CD14-positive monocyte (primary cell): ENCODE measurements at regions not wholly inside any gene's neighbourhood (a gene's known extent, or its start where the extent isn't known, plus 50 kb on each side); places are given as distances from the start of the nearest gene placed in this dataset.

ENCODE experiments used
- DNase-seq, 3 donors: peaks; one replicate each; pipeline ENCODE4 v3.0.0-alpha.2; 2011 to 2022
- H2AFZ ChIP-seq: 2 replicates; pipeline ENCODE4 v1.6.0; 2012; ENCODE audit warnings: mild to moderate bottlenecking, low read depth, low read length, inconsistent platforms; ENCODE audit not compliant: insufficient read depth, poor library complexity, severe bottlenecking
- H3K27ac ChIP-seq, 2 donors: 1 replicate in 1 of 2; 2 replicates in 1 of 2; pipeline ENCODE4 v1.5.1; 2012 to 2013; ENCODE audit warnings: low read length in 2 of 2, control low read depth in 1 of 2, inconsistent platforms in 1 of 2, low read depth in 1 of 2, mild to moderate bottlenecking in 1 of 2
- H3K27me3 ChIP-seq, 2 donors: one replicate each; pipeline versions ENCODE4 v1.6.0 to v1.6.1; 2011 to 2013; ENCODE audit warnings: low read length in 2 of 2; ENCODE audit not compliant: control insufficient read depth in 2 of 2, insufficient read depth in 2 of 2
- H3K36me3 ChIP-seq, 2 donors: replicated peaks in 1 of 2; 1 replicate in 1 of 2; 2 replicates in 1 of 2; pipeline versions ENCODE4 v1.5.1 to v1.6.1; 2012 to 2013; ENCODE audit warnings: low read length in 2 of 2, control low read depth in 1 of 2, inconsistent platforms in 1 of 2, mild to moderate bottlenecking in 1 of 2; ENCODE audit not compliant: insufficient read depth in 2 of 2, control insufficient read depth in 1 of 2
- H3K4me1 ChIP-seq, 2 donors: 1 replicate in 1 of 2; 2 replicates in 1 of 2; pipeline versions ENCODE4 v1.5.1 to v1.6.1; 2012 to 2013; ENCODE audit warnings: low read length in 2 of 2, control low read depth in 1 of 2, inconsistent platforms in 1 of 2, mild to moderate bottlenecking in 1 of 2, moderate library complexity in 1 of 2; ENCODE audit not compliant: insufficient read depth in 2 of 2, control insufficient read depth in 1 of 2
- H3K4me2 ChIP-seq: replicated peaks from 2 replicates; pipeline ENCODE3; 2012; ENCODE audit warnings: low read length, moderate library complexity, mild to moderate bottlenecking; ENCODE audit not compliant: poor library complexity, severe bottlenecking; ENCODE audit errors: extremely low read depth
- H3K4me3 ChIP-seq, 3 experiments: fragments of 200-600 bp in 1 of 3; sonication (generic) in 1 of 3; replicated peaks in 1 of 3; 1 replicate in 2 of 3; 2 replicates in 1 of 3; pipeline ENCODE4 v1.5.1; 2011 to 2013; ENCODE audit warnings: low read length in 3 of 3, mild to moderate bottlenecking in 3 of 3, control low read depth in 2 of 3, low read depth in 2 of 3, inconsistent platforms in 1 of 3, moderate library complexity in 1 of 3
- H3K79me2 ChIP-seq: 2 replicates; pipeline ENCODE4 v1.6.0; 2012; ENCODE audit warnings: mild to moderate bottlenecking, control low read depth, inconsistent platforms, low read length, moderate library complexity; ENCODE audit not compliant: insufficient read depth
- H3K9ac ChIP-seq: 2 replicates; pipeline ENCODE4 v1.6.0; 2017; ENCODE audit warnings: low read length, mild to moderate bottlenecking; ENCODE audit not compliant: insufficient read depth, poor library complexity, severe bottlenecking
- H3K9me3 ChIP-seq, 2 donors: replicated peaks in 1 of 2; 1 replicate in 1 of 2; 2 replicates in 1 of 2; pipeline versions ENCODE4 v1.5.1 to v1.6.1; 2012 to 2013; ENCODE audit warnings: low read length in 2 of 2, control low read depth in 1 of 2; ENCODE audit not compliant: control insufficient read depth in 1 of 2, insufficient read depth in 1 of 2
- H4K20me1 ChIP-seq: 2 replicates; pipeline ENCODE4 v1.6.0; 2012; ENCODE audit warnings: mild to moderate bottlenecking, low read length, control low read depth, moderate library complexity; ENCODE audit not compliant: insufficient read depth
- H3K27ac Mint-ChIP-seq, 7 donors: one replicate each; pipeline ENCODE4 v1.8.0; 2020; ENCODE audit warnings: mild to moderate bottlenecking in 7 of 7, mixed read lengths in 7 of 7, moderate library complexity in 6 of 7, inconsistent platforms in 2 of 7
- H3K27me3 Mint-ChIP-seq, 3 donors: one replicate each; pipeline ENCODE4 v1.8.0; 2021 to 2022; ENCODE audit warnings: low read depth in 3 of 3, mild to moderate bottlenecking in 3 of 3, mixed read lengths in 3 of 3, moderate library complexity in 3 of 3, inconsistent platforms in 1 of 3
- H3K36me3 Mint-ChIP-seq, 2 donors: one replicate each; pipeline ENCODE4 v1.8.0; 2020; ENCODE audit warnings: mixed read lengths in 2 of 2, inconsistent platforms in 1 of 2, mild to moderate bottlenecking in 1 of 2
- H3K4me1 Mint-ChIP-seq: one replicate; pipeline ENCODE4 v1.8.0; 2020; ENCODE audit warnings: mild to moderate bottlenecking, mixed read lengths
- H3K4me3 Mint-ChIP-seq, 2 donors: one replicate each; pipeline ENCODE4 v1.8.0; 2020; ENCODE audit warnings: mild to moderate bottlenecking in 2 of 2, mixed read lengths in 2 of 2, moderate library complexity in 1 of 2
- H3K9me3 Mint-ChIP-seq, 7 donors: one replicate each; pipeline ENCODE4 v1.8.0; 2020 to 2022; ENCODE audit warnings: mixed read lengths in 7 of 7, mild to moderate bottlenecking in 6 of 7, moderate library complexity in 6 of 7, inconsistent platforms in 2 of 7
- WGBS: methylation state at CpG from one replicate; pipeline ENCODE4 v1.1.5; 2013; ENCODE audit warnings: missing lambda C conversion rate; ENCODE audit not compliant: insufficient coverage; 5-methylcytosine and 5-hydroxymethylcytosine counted together
- intact Hi-C, 2 donors: fragments of 100-400 bp; cut with micrococcal nuclease; formaldehyde crosslinking; loops; one replicate each; pipeline versions ENCODE4 v1.15.0 to v1.15.1; 2023
- TF ChIP-seq, protein P1 (sequence below): fragments of 200-600 bp; IDR thresholded peaks from one replicate; pipeline ENCODE4 v1.8.0; 2022; ENCODE audit warnings: antibody characterized with exemption, mild to moderate bottlenecking

- H4K20me1 ChIP-seq = no peaks in the 10 kb centered on the region
- no peak overlapping the region for H3K4me3 Mint-ChIP-seq
- no peaks in the 10 kb centered on the region for H3K4me1 Mint-ChIP-seq
- H3K9ac ChIP-seq = no peak overlapping the region
- no peak overlapping the region for H3K27ac Mint-ChIP-seq
- H3K4me2 ChIP-seq = no peak overlapping the region
- no peaks in the 10 kb centered on the region for H3K36me3 Mint-ChIP-seq
- no peak for DNase-seq
- no peaks in the 10 kb centered on the region for H3K27me3 ChIP-seq
- WGBS = 100% methylated on average over 1 of the region's 5 CpGs
- peaks cover 0 to 9% (median 3%) of the 10 kb centered on the region in 3 donors for H3K27me3 Mint-ChIP-seq
- H3K79me2 ChIP-seq = no peaks in the 10 kb centered on the region
- no peaks in the 10 kb centered on the region for H3K4me1 ChIP-seq
- H3K36me3 ChIP-seq = no peaks in the 10 kb centered on the region
- H3K27ac ChIP-seq = no peak overlapping the region
- no peak overlapping the region for H2AFZ ChIP-seq
- H3K9me3 Mint-ChIP-seq = peaks cover 0 to 9% (median 2%) of the 10 kb centered on the region in 7 donors
- intact Hi-C loops = no loop called here
- TF ChIP-seq, protein P1, sequence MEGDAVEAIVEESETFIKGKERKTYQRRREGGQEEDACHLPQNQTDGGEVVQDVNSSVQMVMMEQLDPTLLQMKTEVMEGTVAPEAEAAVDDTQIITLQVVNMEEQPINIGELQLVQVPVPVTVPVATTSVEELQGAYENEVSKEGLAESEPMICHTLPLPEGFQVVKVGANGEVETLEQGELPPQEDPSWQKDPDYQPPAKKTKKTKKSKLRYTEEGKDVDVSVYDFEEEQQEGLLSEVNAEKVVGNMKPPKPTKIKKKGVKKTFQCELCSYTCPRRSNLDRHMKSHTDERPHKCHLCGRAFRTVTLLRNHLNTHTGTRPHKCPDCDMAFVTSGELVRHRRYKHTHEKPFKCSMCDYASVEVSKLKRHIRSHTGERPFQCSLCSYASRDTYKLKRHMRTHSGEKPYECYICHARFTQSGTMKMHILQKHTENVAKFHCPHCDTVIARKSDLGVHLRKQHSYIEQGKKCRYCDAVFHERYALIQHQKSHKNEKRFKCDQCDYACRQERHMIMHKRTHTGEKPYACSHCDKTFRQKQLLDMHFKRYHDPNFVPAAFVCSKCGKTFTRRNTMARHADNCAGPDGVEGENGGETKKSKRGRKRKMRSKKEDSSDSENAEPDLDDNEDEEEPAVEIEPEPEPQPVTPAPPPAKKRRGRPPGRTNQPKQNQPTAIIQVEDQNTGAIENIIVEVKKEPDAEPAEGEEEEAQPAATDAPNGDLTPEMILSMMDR = no peak
- H3K4me3 ChIP-seq = no peak overlapping the region
- peaks cover 0 to 6% of the 10 kb centered on the region in 2 donors for H3K9me3 ChIP-seq
Observed at GRCh38 chr5:133783481-133783880, 171.1 kb upstream of the FSTL4 start.

- Histone ChIP-seq H2AFZ (no peak overlapping the region), H3K36me3 (no peaks in the 10 kb centered on the region), H3K4me3 (no peak overlapping the region), H3K9me3 (peaks cover 0 to 6% of the 10 kb centered on the region in 2 donors), H4K20me1 (no peaks in the 10 kb centered on the region), H3K9ac (no peak overlapping the region), H3K4me2 (no peak overlapping the region), H3K27me3 (no peaks in the 10 kb centered on the region), H3K4me1 (no peaks in the 10 kb centered on the region), H3K27ac (no peak overlapping the region), H3K79me2 (no peaks in the 10 kb centered on the region)
- Mint-ChIP-seq H3K4me3 (no peak overlapping the region), H3K27ac (no peak overlapping the region), H3K4me1 (no peaks in the 10 kb centered on the region), H3K36me3 (no peaks in the 10 kb centered on the region), H3K27me3 (peaks cover 0 to 9% (median 3%) of the 10 kb centered on the region in 3 donors), H3K9me3 (peaks cover 0 to 9% (median 2%) of the 10 kb centered on the region in 7 donors)
- 90% methylated on average over 3 of the region's 5 CpGs for WGBS
- TF ChIP-seq, protein P1 = no peak
- intact Hi-C loops = no loop called here
- no peak for DNase-seq
Observed at GRCh38 chr5:133782736-133783135, 170.4 kb upstream of the FSTL4 start.
